ENCODE measurements at regions not wholly inside any gene's neighbourhood (a gene's known extent, or its start where the extent isn't known, plus 50 kb on each side); places are given as distances from the start of the nearest gene placed in this dataset.

DNA sequence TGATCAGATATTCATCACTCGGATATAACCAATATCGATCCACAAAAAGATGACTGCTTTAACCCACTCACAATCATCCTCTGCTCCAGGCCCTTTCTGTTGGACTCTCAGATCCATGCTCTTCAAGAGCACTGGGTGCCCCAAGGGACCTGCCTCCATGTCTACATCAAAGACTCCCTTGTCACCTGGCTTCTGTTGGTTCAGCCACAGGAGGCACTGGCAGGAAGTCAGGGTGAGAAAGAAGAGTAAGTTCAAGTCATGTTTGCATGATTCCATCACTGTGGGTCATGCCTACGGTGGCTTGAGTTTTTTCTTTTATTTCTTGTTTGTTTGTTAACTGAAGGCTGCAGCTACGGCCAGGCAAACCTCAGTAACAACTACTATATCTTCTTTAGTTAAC, 243.3 kb downstream of the ADGRG6 start:
- Histone ChIP-seq H3K4me1 (replicated peaks in 1 of 2) (no peaks in the 10 kb centered on the region), H3K4me3 (no peak overlapping the region), H3K9me3 (replicated peaks in 1 of 3) (no peaks in the 10 kb centered on the region), H3K27ac (no peak overlapping the region), H3K27me3 (no peaks in the 10 kb centered on the region), H3K36me3 (replicated peaks in 1 of 2) (no peaks in the 10 kb centered on the region)
- 82 to 89% (median 83%) methylated on average over 4 of the region's 4 CpGs for WGBS, 4 donors
- intact Hi-C loops (cut with DNase I): no loop called here
- no peak for DNase-seq
- TF ChIP-seq POLR2A (IDR thresholded peaks at IDR 0.05): no peak
- TF ChIP-seq, protein P1, sequence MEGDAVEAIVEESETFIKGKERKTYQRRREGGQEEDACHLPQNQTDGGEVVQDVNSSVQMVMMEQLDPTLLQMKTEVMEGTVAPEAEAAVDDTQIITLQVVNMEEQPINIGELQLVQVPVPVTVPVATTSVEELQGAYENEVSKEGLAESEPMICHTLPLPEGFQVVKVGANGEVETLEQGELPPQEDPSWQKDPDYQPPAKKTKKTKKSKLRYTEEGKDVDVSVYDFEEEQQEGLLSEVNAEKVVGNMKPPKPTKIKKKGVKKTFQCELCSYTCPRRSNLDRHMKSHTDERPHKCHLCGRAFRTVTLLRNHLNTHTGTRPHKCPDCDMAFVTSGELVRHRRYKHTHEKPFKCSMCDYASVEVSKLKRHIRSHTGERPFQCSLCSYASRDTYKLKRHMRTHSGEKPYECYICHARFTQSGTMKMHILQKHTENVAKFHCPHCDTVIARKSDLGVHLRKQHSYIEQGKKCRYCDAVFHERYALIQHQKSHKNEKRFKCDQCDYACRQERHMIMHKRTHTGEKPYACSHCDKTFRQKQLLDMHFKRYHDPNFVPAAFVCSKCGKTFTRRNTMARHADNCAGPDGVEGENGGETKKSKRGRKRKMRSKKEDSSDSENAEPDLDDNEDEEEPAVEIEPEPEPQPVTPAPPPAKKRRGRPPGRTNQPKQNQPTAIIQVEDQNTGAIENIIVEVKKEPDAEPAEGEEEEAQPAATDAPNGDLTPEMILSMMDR (IDR thresholded peaks at IDR 0.05): no peak

DNA sequence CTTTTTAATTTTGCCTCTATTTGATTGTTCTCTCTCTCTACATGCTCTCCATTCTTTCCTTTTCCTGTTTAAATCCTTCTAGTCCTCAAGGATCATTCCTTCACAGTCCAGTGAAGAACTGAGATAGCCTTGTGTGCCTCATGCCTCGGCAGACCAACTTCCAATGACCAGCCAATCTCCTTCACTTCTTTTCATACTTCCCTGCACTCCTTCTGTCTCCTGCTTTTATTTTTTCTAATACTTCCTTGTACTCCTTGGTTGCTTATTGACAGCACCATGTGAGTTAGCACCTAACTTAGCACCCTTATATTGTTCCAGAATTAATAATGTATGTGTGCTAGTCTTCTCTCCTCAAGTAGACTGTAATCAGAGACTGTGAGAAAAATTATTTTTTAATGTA, 246.8 kb downstream of the ADGRG6 start:
- H3K9me3 ChIP-seq (replicated peaks in 1 of 3): no peaks in the 10 kb centered on the region
- H3K27me3 ChIP-seq: no peaks in the 10 kb centered on the region
- H3K4me1 ChIP-seq (replicated peaks in 1 of 2): no peaks in the 10 kb centered on the region
- 75 to 90% (median 80%) methylated on average over 1 of the region's 1 CpG for WGBS, 4 donors
- no peak overlapping the region for H3K4me3 ChIP-seq
- intact Hi-C loops (cut with DNase I): no loop called here
- H3K27ac ChIP-seq: no peak overlapping the region
- DNase-seq: no peak
- no peaks in the 10 kb centered on the region for H3K36me3 ChIP-seq (replicated peaks in 1 of 2)
- no peak for TF ChIP-seq POLR2A (IDR thresholded peaks at IDR 0.05)
- TF ChIP-seq, protein P1 (IDR thresholded peaks at IDR 0.05): no peak

GRCh38 chr6:142550310-142551063, 248.7 kb downstream of the ADGRG6 start:
- H3K27ac ChIP-seq: no peak overlapping the region
- DNase-seq: no peak
- H3K4me3 ChIP-seq: no peak overlapping the region
- no peaks in the 10 kb centered on the region for H3K36me3 ChIP-seq (replicated peaks in 1 of 2)
- no peaks in the 10 kb centered on the region for H3K4me1 ChIP-seq (replicated peaks in 1 of 2)
- TF ChIP-seq, protein P1 (IDR thresholded peaks at IDR 0.05): no peak
- TF ChIP-seq POLR2A (IDR thresholded peaks at IDR 0.05): no peak
- no peaks in the 10 kb centered on the region for H3K9me3 ChIP-seq (replicated peaks in 1 of 3)
- 57 to 64% (median 63%) methylated on average over 7 of the region's 7 CpGs for WGBS, 4 donors
- intact Hi-C loops (cut with DNase I): no loop called here
- H3K27me3 ChIP-seq: no peaks in the 10 kb centered on the region

- intact Hi-C loops (cut with DNase I): no loop called here
- 55 to 69% (median 62%) methylated on average over 4 to 9 of the region's 9 CpGs for WGBS, 4 donors
- Histone ChIP-seq H3K27me3 (no peaks in the 10 kb centered on the region), H3K27ac (no peak overlapping the region), H3K36me3 (replicated peaks in 1 of 2) (no peaks in the 10 kb centered on the region), H3K9me3 (replicated peaks in 1 of 3) (no peaks in the 10 kb centered on the region), H3K4me1 (replicated peaks in 1 of 2) (no peaks in the 10 kb centered on the region), H3K4me3 (no peak overlapping the region)
- DNase-seq: no peak
- TF ChIP-seq, protein P1 (IDR thresholded peaks at IDR 0.05): no peak
- TF ChIP-seq POLR2A (IDR thresholded peaks at IDR 0.05): no peak
These were observed 249.5 kb downstream of the ADGRG6 start for GRCh38 chr6:142551274-142551811.

All from adrenal gland (tissue), 9 donors.